Activated CD4-positive, alpha-beta T cell treated with anti-CD3 and anti-CD28 coated beads for 24 hours (primary cell): ENCODE measurements at regions not wholly inside any gene's neighbourhood (a gene's known extent, or its start where the extent isn't known, plus 50 kb on each side); places are given as distances from the start of the nearest gene placed in this dataset.

ENCODE experiments used
- DNase-seq, 2 donors: peaks; one replicate each; pipeline ENCODE4 v3.0.0-alpha.2; 2020; ENCODE audit warnings: low read depth in 2 of 2

DNA sequence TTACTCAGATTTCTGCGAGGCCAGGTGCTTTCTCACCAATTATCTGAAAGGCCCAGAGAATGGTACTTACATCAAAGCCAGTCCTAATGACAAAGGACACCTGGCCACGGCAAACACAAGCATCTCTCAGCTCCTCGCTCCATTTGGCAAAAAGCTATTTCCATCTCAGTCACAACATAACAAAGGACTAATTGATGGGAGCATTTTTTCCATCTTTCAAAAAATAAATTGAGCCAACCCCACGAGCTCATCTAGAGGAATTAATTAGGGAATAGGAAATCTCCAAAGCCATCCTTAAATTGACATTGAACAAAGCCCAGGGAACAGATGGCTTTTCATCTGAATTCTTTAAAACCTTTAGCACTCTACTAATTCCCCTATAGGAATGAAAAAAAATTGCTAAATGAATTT, 236.7 kb downstream of the HAO1 start:
- DNase-seq, result no peak

DNA sequence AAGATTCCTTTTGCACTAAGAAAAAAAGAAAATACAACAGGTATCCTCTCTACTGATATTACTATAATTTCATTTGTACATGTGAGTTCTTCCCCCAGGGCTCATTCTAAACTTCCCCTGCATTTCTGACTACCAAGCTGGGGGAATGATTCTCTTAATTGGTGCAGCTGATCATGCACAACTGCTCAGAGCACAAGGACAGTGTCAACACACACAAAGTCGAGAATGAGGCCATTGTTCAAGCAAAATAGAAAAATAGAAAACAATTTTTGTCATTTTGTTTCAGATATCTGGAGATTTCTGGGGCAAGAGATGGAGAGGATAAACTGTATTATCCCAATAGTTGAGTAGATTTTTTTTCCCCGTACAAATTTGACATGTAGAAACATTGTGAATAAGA, 236.3 kb downstream of the HAO1 start:
- no peak for DNase-seq

DNA sequence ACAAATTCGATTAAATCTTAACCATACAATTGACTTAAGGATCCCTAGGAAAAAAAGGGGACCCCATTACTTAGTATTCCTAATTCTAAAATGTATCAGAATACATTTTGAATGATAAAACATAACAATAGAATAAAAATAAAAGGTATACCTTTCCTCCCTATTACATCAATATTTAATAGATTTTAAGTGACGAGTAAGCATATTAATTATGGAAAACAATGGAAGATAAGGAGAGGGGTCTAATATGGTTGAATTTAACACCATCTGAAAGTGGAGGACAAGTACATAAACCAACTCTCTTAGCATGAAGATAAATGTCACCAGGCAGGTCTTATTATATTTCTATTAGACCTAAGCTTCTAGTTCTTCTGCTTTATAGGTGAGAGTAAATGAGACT, 232.1 kb downstream of the HAO1 start:
- no peak for DNase-seq

DNA sequence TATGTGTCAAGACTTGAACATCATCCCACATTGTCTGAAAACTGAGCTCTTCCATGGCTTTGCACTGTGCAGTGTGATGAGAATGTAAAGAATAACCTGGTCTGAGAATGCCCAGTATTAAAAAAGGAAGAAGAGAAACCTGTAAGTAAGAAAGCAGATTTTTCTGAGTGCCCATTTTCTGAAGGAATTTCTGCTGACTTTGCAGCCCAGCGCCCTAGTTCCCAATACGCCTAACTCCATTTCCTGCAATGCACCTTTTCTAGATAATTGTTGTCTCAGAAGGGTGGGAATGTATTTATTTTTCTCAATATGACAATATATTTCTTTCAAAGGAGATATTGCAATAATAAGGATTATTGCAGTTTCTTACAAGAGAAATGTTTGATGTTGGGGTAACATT, 231.5 kb downstream of the HAO1 start:
- no peak for DNase-seq

DNA sequence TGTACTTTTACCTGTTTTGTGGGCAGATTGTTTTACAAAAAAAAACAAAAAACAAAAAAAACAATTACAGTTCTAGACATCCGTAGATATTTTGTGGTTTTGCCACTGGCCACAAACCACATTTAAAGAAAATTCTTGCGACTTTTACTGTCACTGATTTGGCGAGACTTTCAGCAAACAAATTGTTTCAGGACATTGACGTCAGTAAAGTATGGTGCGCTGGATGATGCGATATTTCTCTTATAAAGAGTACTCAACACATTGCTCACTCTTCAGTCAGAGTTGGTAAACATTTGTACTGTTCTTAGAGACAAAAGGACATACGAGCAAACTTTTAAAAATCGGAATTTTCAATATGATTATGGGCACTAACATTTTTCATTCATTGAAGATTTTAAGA, 229.8 kb downstream of the HAO1 start:
- no peak for DNase-seq

DNA sequence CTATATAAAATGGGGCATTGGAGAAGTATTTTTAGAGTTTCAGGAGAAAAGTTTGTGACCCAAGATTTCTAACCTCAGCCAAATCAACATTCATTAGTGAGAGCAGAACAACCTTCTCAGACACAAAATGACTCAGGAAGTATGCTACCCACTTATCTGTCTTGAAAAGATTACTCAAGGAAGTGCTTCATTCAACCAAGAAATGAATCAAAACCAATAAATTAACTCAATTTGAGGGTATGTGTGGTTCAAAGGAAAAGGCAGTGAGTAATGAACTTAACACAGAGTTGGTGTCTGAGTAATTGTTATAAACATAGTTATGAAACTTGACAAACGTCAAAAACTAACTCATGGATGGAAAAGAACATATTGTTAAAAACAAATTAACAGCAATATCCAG, 227.6 kb downstream of the HAO1 start:
- DNase-seq, result no peak

DNA sequence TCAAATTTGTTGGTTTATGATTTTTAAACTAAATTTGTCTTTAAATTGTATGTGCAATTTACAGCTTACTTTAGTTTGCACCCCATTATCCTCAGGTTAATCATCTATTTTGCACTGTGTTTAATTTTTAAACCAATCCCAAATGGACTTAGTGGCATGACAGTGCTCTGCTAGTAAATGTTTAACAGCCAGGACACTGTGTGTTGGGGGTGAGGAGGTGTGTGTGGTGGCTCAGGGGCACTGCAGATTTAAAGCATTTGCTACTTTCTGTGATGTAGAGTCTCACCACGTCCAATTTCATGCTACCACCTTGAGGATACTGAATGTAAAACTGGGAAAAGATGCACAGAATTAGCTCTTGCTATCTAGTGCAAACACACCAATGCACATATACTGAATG, 225.7 kb downstream of the HAO1 start:
- no peak for DNase-seq

DNA sequence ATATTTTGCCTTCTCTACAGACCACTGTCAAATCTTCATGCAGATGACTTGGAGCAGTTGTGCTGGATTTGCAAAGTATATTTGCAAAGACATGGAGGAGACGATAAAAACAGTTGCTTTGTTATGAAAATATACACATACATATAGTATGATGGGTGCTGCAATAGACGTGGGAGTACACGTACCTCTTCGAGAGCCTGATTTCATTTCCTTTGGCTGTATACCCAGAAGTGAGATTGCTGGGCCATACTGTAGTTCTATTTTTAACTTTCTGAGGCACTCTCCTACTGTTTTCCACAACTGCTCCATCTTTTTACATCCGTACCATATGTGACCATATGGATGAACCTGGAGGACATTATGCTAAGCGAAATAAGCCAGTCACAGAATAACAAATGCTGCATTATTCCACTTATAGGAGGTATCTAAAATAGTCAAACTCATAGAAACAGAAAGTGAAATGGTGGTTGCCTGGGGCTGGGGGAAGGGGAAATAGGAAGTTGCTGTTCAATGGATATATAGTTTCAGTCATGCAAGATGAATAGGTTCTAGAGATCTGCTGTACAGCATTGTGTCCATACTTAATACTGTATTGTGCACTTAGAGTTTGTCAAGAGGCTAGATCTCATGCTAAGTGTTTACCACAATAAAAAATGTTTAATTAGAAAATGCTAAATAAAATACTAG, 223.8 kb downstream of the HAO1 start:
- no peak for DNase-seq

DNA sequence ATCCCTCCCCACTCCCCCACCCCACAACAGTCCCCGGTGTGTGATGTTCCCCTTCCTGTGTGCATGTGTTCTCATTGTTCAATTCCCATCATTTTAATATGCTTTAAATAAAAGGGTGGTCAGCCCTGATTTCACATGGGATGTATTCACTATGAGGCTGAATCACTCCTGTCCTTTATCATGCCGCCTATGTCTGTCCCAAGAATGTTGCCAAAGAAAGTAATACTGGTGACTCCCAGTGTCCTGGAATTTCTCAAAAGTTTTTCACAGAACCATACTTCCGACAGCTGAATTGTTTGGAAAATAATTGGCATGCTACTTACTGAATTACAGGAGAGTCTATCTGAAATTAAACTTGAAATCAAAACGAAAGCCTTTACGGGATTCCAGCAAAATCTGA, 217.7 kb downstream of the HAO1 start:
- DNase-seq, result no peak

DNA sequence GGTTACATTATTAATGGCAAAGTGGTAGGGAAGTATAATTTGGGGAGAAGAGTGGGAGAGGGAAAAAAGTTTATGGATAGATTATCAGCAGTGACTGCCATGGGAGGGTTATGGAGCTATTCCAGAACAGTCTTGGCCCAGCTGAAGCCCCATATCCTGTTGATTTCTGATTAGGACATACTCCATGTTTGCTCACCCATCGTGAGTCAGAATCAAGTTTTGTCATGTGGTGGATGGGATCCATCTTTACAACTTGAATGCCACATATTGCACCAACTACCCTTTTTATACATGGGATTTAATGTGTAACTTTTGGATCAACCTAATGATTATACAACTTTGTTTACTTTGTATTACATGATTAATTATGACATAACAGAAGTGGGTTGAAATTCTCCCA, 217.0 kb downstream of the HAO1 start:
- DNase-seq, result no peak

DNA sequence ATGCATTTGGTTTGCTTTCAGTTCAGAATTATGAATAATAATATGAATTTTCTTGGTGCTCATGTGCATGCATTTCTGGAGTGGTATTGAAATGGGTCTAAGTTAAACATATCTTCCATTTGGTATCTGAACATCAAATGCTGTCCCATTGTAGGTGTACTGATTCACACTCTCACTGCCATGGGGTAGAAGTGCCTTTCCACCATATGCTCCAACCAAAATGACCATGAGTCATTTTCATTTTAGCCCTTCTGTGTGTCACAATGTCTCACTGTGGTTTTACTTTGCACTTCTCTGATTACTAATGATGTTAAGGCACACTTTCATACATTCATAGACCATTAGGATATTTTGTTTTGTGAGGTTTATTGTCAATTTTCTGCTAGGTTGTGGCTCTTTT, 211.9 kb downstream of the HAO1 start:
- no peak for DNase-seq

DNA sequence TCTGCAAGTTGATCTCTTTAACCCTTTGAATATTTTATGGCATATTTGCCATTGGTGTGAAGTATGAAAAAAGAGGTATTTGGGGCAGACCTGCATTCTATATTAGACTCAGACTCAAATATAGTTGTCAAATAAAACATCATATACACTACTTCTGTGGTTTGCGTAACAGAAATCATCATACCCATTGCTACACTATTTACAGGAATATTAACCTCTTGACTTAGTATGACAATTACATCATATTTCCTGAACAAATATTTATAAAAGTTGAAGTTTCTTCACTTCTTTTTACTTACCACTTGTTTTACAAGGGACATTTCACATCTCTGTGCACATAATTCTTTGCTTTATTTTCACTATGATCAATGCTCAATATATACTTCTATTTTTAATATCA, 206.0 kb downstream of the HAO1 start:
- no peak for DNase-seq

DNA sequence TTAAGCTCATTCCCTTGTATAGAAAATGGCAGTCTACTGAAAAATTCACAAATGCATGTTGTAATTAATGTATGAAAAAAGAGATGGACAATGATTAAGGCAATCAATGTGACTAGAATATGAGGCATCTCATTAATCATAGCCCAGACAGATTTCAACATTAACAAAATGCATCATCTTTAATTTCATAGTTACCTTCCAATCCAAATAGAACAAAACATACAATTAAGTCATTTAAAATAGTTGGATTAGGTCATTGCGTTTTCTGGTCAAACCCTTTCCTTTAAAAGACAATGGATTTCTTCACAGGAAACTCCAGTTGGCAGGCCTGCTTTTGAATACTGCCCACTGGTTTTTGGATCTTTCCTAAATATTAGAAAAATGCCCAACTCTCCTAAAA, 203.9 kb downstream of the HAO1 start:
- no peak for DNase-seq

DNA sequence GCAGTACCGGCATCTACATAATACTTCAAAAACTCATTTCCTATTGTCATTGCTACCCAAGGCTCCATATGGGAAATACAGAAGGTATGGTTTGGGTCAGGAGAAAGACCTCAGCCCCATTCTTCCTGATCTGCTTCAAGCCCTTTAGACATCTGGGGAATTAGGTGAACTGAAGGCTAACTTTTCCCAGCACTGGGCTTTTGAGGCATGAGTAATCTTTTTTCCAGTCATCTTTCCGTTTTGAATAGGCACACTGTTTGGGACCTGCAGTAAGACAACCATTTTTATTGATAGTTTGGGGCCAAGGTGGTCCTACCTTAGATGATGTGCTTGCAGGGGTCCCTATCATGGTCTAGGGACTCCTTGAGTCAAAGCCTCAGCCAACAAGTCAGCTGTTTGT, 198.4 kb downstream of the HAO1 start:
- no peak for DNase-seq

DNA sequence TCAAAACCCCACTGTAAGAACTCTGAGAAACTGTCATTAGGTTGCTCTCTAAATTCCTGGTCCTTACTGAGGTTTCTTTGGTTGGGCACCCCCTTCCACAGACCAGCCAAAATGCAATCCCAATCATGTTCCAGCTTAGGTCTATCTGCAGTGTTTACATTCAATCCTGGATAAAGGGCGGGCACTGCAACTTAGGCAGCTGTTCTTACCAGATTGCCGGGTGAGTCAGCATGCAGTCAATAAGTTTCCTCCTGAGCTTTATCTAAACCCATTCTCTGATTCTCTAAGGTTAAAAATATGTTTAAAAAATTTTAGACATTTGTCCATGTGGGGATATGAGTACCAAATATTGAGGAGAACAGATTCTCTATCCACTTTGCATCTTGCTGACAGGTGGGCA, 197.8 kb downstream of the HAO1 start:
- DNase-seq, result no peak

DNA sequence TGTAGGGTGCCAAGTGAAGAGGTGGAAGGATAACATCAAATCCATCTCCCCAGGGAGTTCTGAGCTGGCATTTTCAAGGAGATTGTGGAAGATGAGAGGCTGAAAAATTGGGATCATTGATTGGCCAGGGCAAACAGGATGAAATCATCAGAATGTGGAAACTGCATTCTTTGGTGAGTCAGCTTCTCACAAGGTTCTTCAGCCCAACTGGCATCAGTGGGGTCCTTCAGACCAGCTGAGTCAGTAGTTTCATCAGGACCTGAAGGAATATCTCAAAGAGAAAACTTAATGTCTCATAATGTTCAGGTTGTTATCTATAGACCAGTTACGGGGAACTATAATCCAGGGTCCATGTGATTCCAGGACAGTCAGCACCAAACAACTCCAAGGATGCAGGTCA, 195.8 kb downstream of the HAO1 start:
- DNase-seq, result no peak

DNA sequence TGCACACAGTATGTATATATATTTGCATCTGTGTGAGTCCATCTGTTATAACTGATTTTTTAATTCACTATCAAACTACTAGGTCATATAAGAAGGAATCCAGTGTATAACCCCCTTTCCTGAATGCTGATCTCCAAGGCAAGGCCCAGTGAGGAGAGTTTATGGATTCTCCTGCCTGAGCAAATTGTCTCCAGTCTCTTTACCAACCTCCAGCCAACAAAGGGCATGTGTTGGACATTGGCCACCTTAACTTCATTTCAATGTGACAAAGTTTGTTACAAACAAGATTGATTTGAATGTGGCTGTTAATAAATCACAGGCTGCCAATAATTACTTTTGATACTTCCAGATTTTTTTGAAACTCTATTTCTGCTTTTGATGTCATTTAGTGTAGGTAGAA, 191.6 kb downstream of the HAO1 start:
- no peak for DNase-seq

DNA sequence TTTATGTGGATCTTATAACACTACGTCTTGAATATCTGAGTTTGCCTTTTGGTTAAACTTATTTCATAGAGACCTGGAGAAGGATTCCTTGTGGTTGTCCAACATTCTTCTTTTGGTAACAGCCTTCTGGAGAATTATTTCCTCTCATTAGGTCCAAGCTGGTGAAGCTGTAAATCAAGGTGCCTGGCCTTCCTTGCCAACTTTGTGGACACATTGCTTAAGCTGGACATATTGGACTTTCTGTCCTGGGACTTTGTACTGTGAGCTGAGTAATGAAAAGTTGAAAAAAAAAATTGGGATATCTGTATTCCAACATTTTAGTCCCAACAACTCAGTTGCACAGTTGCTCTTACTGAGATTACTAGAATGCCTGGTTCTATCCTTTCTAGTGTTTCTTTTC, 186.2 kb downstream of the HAO1 start:
- DNase-seq, result no peak

DNA sequence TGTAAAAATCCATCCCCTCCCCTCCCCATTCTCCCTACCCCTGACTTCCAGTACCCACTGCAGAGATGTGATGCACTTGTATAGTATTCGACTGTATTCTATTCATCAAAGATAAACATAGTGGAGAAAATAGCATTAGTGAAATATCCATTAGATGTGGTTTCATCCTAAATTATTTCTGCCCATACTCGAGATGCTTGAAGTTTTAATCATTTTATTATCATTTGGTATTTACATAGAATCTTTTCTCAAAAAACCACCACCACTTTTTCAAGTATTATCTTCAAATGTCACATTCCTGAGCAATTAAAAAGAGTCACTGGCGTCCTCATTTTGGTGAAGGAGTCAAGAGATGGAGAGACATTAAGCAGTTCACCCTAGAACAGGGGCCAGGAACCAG, 181.9 kb downstream of the HAO1 start:
- DNase-seq, result no peak

DNA sequence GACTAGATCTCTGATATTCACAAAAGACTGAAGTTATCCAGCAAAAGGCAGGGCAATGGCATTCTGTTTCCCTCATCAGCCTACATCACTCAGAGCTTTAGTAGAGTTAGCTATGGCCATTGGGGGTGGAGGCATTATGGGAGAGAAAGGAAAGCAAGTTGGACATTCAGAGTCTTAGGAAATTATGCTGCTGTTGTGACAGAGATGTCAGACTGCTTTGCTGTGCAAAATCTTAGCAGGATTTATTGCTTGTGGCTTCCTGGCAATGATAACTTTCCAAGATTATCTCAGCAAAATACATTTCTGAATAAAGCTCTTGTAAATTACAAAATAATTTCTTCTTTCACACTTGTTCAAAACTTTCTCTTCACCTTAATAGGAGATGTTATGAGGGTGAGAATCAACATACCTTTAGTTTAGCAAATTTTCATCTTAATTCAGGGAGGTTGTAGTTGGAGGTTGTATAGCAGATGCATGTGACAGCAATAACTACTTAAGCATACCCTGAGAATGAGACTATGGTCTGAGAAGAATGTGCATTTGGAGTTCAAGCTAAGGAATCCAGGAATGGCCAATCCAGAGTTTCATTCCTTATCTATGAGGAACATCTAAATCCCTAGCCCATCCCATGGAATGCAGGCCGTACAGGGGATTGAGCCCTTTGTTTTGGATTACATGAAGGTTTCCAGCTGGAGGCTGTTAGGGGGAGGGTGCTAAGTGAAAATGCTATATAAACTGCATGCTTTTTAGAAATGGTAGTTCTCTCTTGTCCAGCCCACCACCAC, 179.8 kb downstream of the HAO1 start:
- DNase-seq, result no peak

DNA sequence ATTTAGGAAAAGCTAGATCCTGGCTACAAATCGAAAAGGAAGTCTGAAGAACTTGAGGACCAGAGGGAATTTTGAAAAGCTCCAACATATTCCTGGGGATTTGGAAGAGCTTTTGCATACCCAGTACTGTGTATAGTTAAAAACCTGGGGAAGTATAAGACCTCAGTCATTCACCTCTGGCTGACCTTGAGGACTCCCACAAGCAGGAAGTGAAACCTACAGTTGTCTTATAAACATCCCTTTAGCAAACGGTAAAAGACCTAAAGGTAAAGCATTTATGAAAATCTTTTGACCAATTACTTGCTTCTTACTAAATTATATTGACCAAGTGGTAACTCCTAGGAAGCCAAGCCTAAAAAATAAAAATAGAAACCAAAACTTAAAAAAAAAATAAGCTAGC, 175.0 kb downstream of the HAO1 start:
- DNase-seq, result no peak

DNA sequence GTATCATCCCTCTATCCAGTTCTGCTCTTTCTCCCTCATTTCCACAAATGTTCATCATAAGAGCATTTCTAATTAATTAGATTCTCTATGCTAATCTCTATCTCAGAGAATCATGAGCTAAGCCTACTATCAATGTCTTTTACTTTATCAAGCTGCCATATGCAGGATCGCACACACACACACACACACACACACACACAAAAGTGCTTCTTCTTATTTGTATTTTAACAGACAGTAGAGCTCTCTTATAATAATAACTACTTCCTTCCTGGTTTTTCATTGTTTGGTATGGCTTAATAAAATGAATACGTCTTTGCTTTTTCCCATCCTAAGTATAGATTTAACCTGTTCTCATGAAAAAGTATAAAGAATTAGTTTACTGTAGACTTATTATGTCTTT, 170.2 kb downstream of the HAO1 start:
- no peak for DNase-seq

DNA sequence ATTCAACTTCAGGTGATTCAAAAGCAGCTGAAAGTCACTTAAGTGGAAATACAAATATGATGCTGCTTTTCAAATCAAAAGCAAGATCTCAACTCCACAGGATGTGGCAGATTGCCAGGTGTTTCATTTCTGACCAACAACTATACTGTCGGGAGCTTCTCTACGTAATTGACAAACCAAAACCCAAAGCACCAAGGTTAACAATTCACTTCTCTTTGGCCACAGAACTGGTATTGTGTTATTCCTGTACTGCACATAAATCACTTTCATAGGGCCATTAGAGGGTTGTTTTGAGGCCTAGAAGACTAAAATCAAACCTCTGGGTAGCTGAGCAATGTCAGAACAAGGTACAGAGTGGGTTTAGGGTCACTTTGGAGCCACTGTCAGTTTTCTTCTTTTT, 169.7 kb downstream of the HAO1 start:
- no peak for DNase-seq

DNA sequence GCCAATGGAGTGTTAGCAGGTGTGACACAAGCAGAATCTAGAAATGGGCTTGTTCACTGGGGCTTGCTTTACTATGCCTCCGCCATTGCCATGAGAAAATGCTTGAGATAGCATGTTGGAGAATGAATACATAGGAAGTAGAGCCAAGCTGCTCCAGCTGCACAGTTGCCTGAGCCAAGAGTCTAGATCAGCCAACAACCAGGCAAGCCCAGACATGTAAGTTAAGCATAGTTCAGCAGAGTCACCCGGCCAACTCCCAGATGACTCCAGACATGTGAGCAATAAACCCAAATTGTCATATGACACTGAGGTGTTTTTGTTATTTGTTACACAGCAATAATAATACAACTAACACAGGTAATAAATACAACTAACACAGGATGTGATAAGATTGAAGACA, 167.9 kb downstream of the HAO1 start:
- no peak for DNase-seq
